ENCODE measurements at regions not wholly inside any gene's neighbourhood (a gene's known extent, or its start where the extent isn't known, plus 50 kb on each side); places are given as distances from the start of the nearest gene placed in this dataset.

GRCh38 chr7:52285689-52286088, 749.7 kb upstream of the POM121L12 start:
- TF ChIP-seq CTCF (IDR thresholded peaks at IDR 0.05) (no peak), ZFX (IDR thresholded peaks at IDR 0.05; ENCODE audit: borderline replicate concordance) (no peak)

All from 22Rv1 (cell line).